ENCODE measurements at regions not wholly inside any gene's neighbourhood (a gene's known extent, or its start where the extent isn't known, plus 50 kb on each side); places are given as distances from the start of the nearest gene placed in this dataset.
A peak's percentile ranks its signal among the peaks of the same experiment; 100 is the strongest.
"Not testable (repeated sequence)": the region's sequence is repeated elsewhere in the genome, so short reads cannot be mapped to it uniquely, and the experiment has no call there.

DNA sequence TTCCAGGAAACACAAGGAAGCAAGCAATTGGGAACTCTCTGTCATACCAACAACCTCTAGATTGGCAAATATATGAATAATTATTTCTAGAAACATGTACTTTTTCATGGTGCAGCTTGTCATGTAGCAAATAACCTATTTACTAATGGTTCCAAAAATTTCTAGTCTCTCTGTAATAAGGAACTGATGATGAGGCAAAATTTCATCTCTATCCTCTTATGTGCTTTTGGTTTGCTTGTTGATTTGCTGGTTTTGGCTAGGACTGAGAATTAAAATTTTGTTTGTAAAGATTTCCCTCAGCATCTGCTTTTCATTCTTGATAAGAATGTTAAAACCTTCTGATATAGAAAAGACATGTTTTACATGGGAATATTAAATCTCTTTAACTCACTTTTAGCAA lies 123.2 kb upstream of the UFM1 start:
- H3K4me3 ChIP-seq (ENCODE audit: low read depth, low read length) = no peak overlapping the region
- DNase-seq (ENCODE audit: low read depth) = no peak
- TF ChIP-seq, protein P1, sequence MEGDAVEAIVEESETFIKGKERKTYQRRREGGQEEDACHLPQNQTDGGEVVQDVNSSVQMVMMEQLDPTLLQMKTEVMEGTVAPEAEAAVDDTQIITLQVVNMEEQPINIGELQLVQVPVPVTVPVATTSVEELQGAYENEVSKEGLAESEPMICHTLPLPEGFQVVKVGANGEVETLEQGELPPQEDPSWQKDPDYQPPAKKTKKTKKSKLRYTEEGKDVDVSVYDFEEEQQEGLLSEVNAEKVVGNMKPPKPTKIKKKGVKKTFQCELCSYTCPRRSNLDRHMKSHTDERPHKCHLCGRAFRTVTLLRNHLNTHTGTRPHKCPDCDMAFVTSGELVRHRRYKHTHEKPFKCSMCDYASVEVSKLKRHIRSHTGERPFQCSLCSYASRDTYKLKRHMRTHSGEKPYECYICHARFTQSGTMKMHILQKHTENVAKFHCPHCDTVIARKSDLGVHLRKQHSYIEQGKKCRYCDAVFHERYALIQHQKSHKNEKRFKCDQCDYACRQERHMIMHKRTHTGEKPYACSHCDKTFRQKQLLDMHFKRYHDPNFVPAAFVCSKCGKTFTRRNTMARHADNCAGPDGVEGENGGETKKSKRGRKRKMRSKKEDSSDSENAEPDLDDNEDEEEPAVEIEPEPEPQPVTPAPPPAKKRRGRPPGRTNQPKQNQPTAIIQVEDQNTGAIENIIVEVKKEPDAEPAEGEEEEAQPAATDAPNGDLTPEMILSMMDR (conservative IDR thresholded peaks at IDR 0.05; ENCODE audit: low read depth, low read length) = no peak

DNA sequence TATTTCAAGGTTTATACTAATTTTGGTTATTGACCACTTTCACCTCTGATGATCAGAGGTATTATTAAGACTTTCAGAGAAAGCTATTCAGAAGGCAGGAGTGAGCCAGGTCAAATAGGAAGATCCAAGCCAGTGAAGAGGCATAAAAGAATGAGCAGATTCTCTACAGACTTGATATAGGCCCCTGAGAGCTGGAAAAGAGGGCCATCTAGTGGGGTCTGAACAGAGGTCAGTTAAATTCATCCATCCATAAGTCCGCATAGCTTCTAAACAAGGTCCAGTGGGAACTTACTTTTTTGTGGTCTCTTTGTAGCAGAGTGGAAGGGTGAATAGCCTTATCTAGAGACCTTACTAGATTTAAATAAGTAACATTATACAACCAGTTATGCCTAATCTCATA lies 126.6 kb upstream of the UFM1 start:
- TF ChIP-seq, protein P1 (conservative IDR thresholded peaks at IDR 0.05; ENCODE audit: low read depth, low read length) = peak; percentile 63
- H3K4me3 ChIP-seq (ENCODE audit: low read depth, low read length) = no peak overlapping the region
- peak; percentile 73 for DNase-seq (ENCODE audit: low read depth)

DNA sequence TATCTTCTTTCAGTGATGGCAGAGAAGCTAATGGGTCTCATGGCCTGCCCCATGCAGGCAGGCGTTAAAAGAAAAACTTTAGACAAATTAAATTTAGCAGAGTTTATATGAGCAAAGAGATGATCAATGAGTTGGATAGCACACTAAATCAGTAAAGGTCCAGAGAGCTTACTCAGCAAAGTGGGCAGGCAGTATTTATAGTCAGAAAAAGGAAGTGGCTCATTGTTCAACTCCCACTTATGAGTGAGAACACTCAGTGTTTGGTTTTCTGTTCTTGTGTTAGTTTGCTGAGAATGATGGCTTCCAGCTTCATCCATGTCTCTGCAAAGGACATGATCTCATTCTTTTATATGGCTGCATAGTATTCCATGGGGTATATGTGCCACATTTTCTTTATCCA lies 128.5 kb upstream of the UFM1 start:
- DNase-seq (ENCODE audit: low read depth); H3K4me3 ChIP-seq (ENCODE audit: low read depth, low read length): not testable (repeated sequence)

- no peak overlapping the region for H3K4me3 ChIP-seq (ENCODE audit: low read depth, low read length)
- TF ChIP-seq, protein P1 (conservative IDR thresholded peaks at IDR 0.05; ENCODE audit: low read depth, low read length) = no peak
- no peak for DNase-seq (ENCODE audit: low read depth)
Observed at GRCh38 chr13:38216181-38216580, 133.5 kb upstream of the UFM1 start.

DNA sequence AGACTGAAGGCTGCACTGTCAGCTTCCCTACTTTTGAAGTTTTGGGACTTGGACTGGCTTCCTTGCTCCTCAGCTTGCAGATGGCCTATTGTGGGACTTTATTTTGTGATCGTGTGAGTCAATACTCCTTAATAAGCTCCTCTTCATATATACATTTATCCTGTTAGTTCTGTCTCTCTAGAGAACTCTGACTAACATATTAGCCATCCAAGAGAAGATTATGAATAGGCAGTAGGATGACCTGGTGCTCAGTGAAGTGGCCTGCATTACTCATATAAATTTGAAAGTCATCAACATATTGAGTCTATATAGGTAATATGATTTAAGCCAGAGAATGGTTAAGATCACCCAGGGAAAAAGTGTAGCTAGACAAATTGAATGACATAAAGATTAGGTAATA lies 136.3 kb upstream of the UFM1 start:
- H3K4me3 ChIP-seq (ENCODE audit: low read depth, low read length) = no peak overlapping the region
- peak; percentile 29 for DNase-seq (ENCODE audit: low read depth)
- TF ChIP-seq, protein P1 (conservative IDR thresholded peaks at IDR 0.05; ENCODE audit: low read depth, low read length) = no peak

GRCh38 chr13:38210928-38211596 lies 138.6 kb upstream of the UFM1 start:
- no peak for DNase-seq (ENCODE audit: low read depth)
- TF ChIP-seq, protein P1 (conservative IDR thresholded peaks at IDR 0.05; ENCODE audit: low read depth, low read length) = no peak
- H3K4me3 ChIP-seq (ENCODE audit: low read depth, low read length) = no peak overlapping the region

DNA sequence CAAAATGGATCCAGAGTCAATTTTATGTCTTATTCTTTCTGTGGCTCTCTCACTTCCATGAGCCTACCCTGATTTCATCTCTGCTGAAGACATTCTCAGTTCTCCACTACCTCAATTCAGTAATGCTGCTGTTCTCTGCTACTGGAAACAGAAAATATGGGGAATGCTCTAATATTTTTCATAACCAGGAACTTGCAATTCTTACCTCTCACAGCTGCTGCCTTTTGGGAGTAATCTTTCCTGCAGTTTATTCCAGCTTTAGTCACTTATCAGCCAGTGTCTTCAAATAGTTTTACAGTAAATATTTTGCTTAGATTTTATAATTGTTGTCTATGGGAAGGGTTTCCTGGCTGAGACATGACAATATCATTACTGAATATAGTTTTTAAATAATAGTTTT lies 145.1 kb upstream of the UFM1 start:
- no peak overlapping the region for H3K4me3 ChIP-seq (ENCODE audit: low read depth, low read length)
- no peak for DNase-seq (ENCODE audit: low read depth)
- TF ChIP-seq, protein P1 (conservative IDR thresholded peaks at IDR 0.05; ENCODE audit: low read depth, low read length) = no peak
